HG03521 (cell line): ENCODE measurements at regions not wholly inside any gene's neighbourhood (a gene's known extent, or its start where the extent isn't known, plus 50 kb on each side); places are given as distances from the start of the nearest gene placed in this dataset.
A peak's percentile ranks its signal among the peaks of the same experiment; 100 is the strongest.
"Not testable (repeated sequence)": the region's sequence is repeated elsewhere in the genome, so short reads cannot be mapped to it uniquely, and the experiment has no call there.

Experiments used
- ATAC-seq: cut with Tn5 transposase; IDR thresholded peaks from one replicate; pipeline ENCODE4 v1.9.1; 2021; ENCODE audit warnings: mild to moderate bottlenecking, moderate library complexity; ENCODE audit not compliant: unreplicated experiment

- ATAC-seq: peak; percentile 54
Measured at GRCh38 chr21:14687268-14687625, 141.1 kb upstream of the SAMSN1 start.

GRCh38 chr21:14686466-14687267 is 140.6 kb upstream of the SAMSN1 start:
- ATAC-seq: peak; percentile 43

GRCh38 chr21:14685568-14685967 is 139.5 kb upstream of the SAMSN1 start:
- no peak for ATAC-seq

- no peak for ATAC-seq
Measured at GRCh38 chr21:14684071-14684470, 138.0 kb upstream of the SAMSN1 start.

- no peak for ATAC-seq
Measured at GRCh38 chr21:14683063-14683462, 136.9 kb upstream of the SAMSN1 start.

GRCh38 chr21:14678973-14679574 is 133.0 kb upstream of the SAMSN1 start:
- no peak for ATAC-seq

GRCh38 chr21:14677639-14678179 is 131.6 kb upstream of the SAMSN1 start:
- no peak for ATAC-seq

- no peak for ATAC-seq
Measured at GRCh38 chr21:14677013-14677412, 130.9 kb upstream of the SAMSN1 start.

GRCh38 chr21:14675774-14676530 is 129.8 kb upstream of the SAMSN1 start:
- no peak for ATAC-seq

GRCh38 chr21:14673649-14674048 is 127.5 kb upstream of the SAMSN1 start:
- ATAC-seq: no peak

- ATAC-seq: no peak
Measured at GRCh38 chr21:14672466-14672865, 126.4 kb upstream of the SAMSN1 start.

GRCh38 chr21:14670409-14670808 is 124.3 kb upstream of the SAMSN1 start:
- ATAC-seq: no peak

GRCh38 chr21:14669092-14669491 is 123.0 kb upstream of the SAMSN1 start:
- not testable (repeated sequence) for ATAC-seq

GRCh38 chr21:14657241-14658008 is 111.3 kb upstream of the SAMSN1 start:
- no peak for ATAC-seq

GRCh38 chr21:14646893-14647292 is 100.8 kb upstream of the SAMSN1 start:
- ATAC-seq: no peak

- ATAC-seq: no peak
Measured at GRCh38 chr21:14645702-14646101, 99.6 kb upstream of the SAMSN1 start.

GRCh38 chr21:14632359-14632758 is 86.2 kb upstream of the SAMSN1 start:
- no peak for ATAC-seq

GRCh38 chr21:14630556-14631069 is 84.5 kb upstream of the SAMSN1 start:
- ATAC-seq: no peak

GRCh38 chr21:14629461-14629860 is 83.3 kb upstream of the SAMSN1 start:
- ATAC-seq: no peak

- ATAC-seq: not testable (repeated sequence)
Measured at GRCh38 chr21:14623079-14623478, 77.0 kb upstream of the SAMSN1 start.

GRCh38 chr21:14620152-14620551 is 74.0 kb upstream of the SAMSN1 start:
- ATAC-seq: no peak
